Heart left ventricle (tissue), 16 donors: ENCODE measurements at regions not wholly inside any gene's neighbourhood (a gene's known extent, or its start where the extent isn't known, plus 50 kb on each side); places are given as distances from the start of the nearest gene placed in this dataset.

ENCODE experiments used
- ATAC-seq, 4 donors: fragments of 200-7000 bp; cut with Tn5 transposase; one replicate each; pipeline ENCODE4 v1.9.1; 2020 to 2022; ENCODE audit warnings: moderate library complexity in 4 of 4, mild to moderate bottlenecking in 3 of 4, moderate number of reproducible peaks in 1 of 4
- DNase-seq, 5 donors: peaks; one replicate each; pipeline ENCODE4 v3.0.0-alpha.2; 2020
- H3K27ac ChIP-seq, 12 donors: fragments of 200-600 bp; sonication (generic) in 4 of 12; one replicate each; pipeline versions ENCODE4 v1.5.0 to v1.8.0; 2016 to 2022; ENCODE audit warnings: mild to moderate bottlenecking in 2 of 12
- H3K27me3 ChIP-seq, 9 donors: fragments of 200-600 bp; sonication (generic) in 2 of 9; one replicate each; pipeline versions ENCODE4 v1.5.1 to v1.8.0; 2016 to 2022; ENCODE audit warnings: mild to moderate bottlenecking in 3 of 9
- H3K36me3 ChIP-seq, 9 donors: fragments of 200-600 bp; sonication (generic) in 2 of 9; one replicate each; pipeline versions ENCODE4 v1.5.0 to v1.8.0; 2018 to 2022; ENCODE audit warnings: mild to moderate bottlenecking in 2 of 9
- H3K4me1 ChIP-seq, 12 donors: fragments of 200-600 bp; sonication (generic) in 4 of 12; one replicate each; pipeline versions ENCODE4 v1.5.0 to v1.8.0; 2016 to 2022; ENCODE audit warnings: mild to moderate bottlenecking in 3 of 12
- H3K4me3 ChIP-seq, 12 donors: fragments of 200-600 bp; sonication (generic) in 4 of 12; one replicate each; pipeline versions ENCODE4 v1.5.0 to v1.8.0; 2017 to 2022; ENCODE audit warnings: mild to moderate bottlenecking in 9 of 12, moderate library complexity in 4 of 12
- H3K9me3 ChIP-seq, 12 donors: fragments of 200-600 bp; sonication (generic) in 4 of 12; one replicate each; pipeline versions ENCODE4 v1.5.0 to v1.8.0; 2016 to 2022; ENCODE audit warnings: mild to moderate bottlenecking in 1 of 12
- POLR2A ChIP-seq, 2 donors: fragments of 450-650 bp; IDR thresholded peaks; one replicate each; pipeline ENCODE4 v1.6.1; 2017; ENCODE audit warnings: antibody characterized with exemption in 2 of 2, mild to moderate bottlenecking in 2 of 2, moderate library complexity in 2 of 2
- WGBS, 4 donors: extraction: QIAGEN DNeasy Blood & Tissue Kit in 2 of 4; methylation state at CpG; one replicate each; pipeline versions ENCODE4 v1.1.5 to v1.1.7; 2013 to 2018; 5-methylcytosine and 5-hydroxymethylcytosine counted together
- intact Hi-C, 10 donors: fragments of 100-400 bp; cut with DNase I; formaldehyde crosslinking; loops; one replicate each; pipeline versions ENCODE4 v1.11.1 to v1.14.2; 2022
- TF ChIP-seq, protein P1 (sequence below), 12 donors: fragments of 200-600 bp; sonication (generic) in 4 of 12; IDR thresholded peaks; one replicate each; pipeline versions ENCODE4 v1.5.0 to v1.8.0; 2018 to 2022; ENCODE audit warnings: antibody characterized with exemption in 12 of 12, mild to moderate bottlenecking in 5 of 12
- donor health status: ischemic (EF 13 %, LVEDD 7.1; RV severe dilation, severe dysfunction).
- donor health status: healthy with polysubstance abuse.
- donor health status: DM: no; HTN: yes; CAD: no.
- donor health status: DM: no; HTN: no; CAD: no.
- donor health status: ischemic (EF 25% LVEDD 6.9; RV normal size, moderate dysfunction).
- donor health status: ischemic (EF 25% LVEDD 5.7; RV mildly dilated, moderate dysfunction).
- donor health status: healthy.
- donor health status: DM: yes; HTN: yes; CAD: no.
- donor health status: ischemic (EF 35%, LVEDD 5.7; RV mildly dilated, moderate dysfunction).
- donor health status: nonischemic (EF 11% LVEDD 7.7; RV severe dilation, severe dysfunction).
- donor health status: DM: yes; HTN: yes; CAD: no.
- donor health status: PGD.
- donor health status: ischemic (EF 29% LVEDD 5.4; RV normal size, mild dysfunction).
- donor health status: nonischemic (EF 23%, LVEDD 6.1; RV moderate dilation, normal function).

DNA sequence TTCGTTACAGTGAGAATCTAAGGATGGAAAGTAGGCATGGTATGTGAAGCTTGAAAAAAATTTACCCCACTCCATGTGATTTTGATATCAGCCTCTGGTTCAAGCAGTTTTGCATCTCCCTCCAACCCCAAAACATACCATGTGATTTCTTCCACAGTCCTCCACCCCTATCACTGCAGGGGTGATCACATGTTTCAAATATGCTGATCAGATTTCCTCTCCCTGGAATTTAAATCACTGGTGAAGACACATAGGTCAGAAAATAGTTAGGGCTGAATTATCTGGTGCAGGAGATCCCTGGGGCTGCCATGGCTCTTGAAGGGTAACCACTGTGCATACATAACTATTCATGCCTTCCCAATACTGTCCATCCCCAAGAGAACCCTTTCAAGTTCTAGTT lies 119.7 kb upstream of the THRB start:
- ATAC-seq (no peak), DNase-seq (no peak)
- no peak overlapping the region for H3K27ac ChIP-seq
- H3K27me3 ChIP-seq = no peaks in the 10 kb centered on the region
- intact Hi-C loops = no loop called here
- no peak overlapping the region for H3K4me3 ChIP-seq
- TF ChIP-seq POLR2A (IDR thresholded peaks at IDR 0.05) = no peak
- TF ChIP-seq, protein P1, sequence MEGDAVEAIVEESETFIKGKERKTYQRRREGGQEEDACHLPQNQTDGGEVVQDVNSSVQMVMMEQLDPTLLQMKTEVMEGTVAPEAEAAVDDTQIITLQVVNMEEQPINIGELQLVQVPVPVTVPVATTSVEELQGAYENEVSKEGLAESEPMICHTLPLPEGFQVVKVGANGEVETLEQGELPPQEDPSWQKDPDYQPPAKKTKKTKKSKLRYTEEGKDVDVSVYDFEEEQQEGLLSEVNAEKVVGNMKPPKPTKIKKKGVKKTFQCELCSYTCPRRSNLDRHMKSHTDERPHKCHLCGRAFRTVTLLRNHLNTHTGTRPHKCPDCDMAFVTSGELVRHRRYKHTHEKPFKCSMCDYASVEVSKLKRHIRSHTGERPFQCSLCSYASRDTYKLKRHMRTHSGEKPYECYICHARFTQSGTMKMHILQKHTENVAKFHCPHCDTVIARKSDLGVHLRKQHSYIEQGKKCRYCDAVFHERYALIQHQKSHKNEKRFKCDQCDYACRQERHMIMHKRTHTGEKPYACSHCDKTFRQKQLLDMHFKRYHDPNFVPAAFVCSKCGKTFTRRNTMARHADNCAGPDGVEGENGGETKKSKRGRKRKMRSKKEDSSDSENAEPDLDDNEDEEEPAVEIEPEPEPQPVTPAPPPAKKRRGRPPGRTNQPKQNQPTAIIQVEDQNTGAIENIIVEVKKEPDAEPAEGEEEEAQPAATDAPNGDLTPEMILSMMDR (IDR thresholded peaks at IDR 0.05) = no peak
- no peaks in the 10 kb centered on the region for H3K4me1 ChIP-seq
- H3K36me3 ChIP-seq = no peaks in the 10 kb centered on the region
- no peaks in the 10 kb centered on the region for H3K9me3 ChIP-seq
- 60 to 88% (median 80%) methylated on average over 1 of the region's 1 CpG for WGBS, 4 donors

DNA sequence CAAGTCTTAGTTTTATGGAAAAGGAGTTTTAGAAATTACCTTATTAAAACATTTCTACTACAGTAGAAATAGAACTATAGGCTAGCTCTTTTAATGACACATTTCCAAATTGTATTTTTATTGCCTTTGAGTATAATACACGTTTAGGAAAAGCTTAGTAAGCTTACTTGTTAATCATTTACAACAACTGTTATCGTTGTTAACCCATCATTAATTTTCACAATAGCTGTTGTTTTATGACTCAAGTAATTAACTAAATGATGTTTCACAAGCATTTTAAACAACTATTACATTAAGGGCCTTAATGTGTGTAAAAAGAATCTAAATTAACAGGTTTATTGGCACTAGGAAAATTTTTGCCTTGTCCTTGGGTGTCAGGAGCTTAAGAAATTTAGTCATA lies 120.5 kb upstream of the THRB start:
- no peak for TF ChIP-seq POLR2A (IDR thresholded peaks at IDR 0.05)
- TF ChIP-seq, protein P1 (IDR thresholded peaks at IDR 0.05) = no peak
- DNase-seq (no peak), ATAC-seq (no peak)
- H3K27ac ChIP-seq = no peak overlapping the region
- H3K27me3 ChIP-seq = no peaks in the 10 kb centered on the region
- H3K36me3 ChIP-seq = no peaks in the 10 kb centered on the region
- H3K4me3 ChIP-seq = no peak overlapping the region
- H3K4me1 ChIP-seq = no peaks in the 10 kb centered on the region
- no peaks in the 10 kb centered on the region for H3K9me3 ChIP-seq
- 79 to 85% (median 82%) methylated on average over 2 of the region's 2 CpGs for WGBS, 4 donors
- intact Hi-C loops = no loop called here

DNA sequence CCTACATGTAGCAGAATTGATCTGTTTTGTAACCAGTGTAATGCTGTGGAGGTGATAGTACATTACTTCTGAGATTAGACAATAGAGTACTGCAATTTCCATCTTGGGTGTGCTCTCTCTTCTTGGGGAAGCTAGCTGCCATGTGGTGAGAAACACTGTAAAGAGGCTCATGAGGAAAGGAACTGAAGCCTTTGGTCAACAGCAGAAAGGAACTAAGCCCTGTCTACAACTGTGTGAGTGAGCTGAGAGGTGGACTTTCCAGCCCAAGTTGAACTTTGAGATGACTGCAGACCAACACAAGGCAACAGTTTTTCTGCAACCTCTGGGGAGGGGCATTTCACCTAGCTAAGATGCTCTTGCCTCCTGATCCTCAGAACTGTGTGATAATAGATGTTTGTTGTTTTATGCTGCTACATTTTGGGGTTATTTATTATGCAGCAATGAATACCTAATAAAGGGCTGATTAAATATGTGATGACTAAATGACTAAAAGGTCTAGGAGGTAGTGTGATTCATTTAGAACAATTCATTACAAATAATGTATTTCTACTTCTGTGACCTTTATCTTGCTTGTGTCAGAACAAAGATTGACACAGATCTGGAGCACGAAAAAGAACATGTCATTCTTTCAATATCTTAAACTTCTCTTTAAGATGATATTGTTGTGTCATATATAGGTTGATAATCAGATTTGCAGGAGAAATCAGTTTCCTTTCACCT lies 121.6 kb upstream of the THRB start:
- Histone ChIP-seq H3K4me1 (no peaks in the 10 kb centered on the region), H3K27me3 (no peaks in the 10 kb centered on the region), H3K4me3 (no peak overlapping the region), H3K36me3 (no peaks in the 10 kb centered on the region), H3K27ac (no peak overlapping the region), H3K9me3 (no peaks in the 10 kb centered on the region)
- TF ChIP-seq, protein P1 (IDR thresholded peaks at IDR 0.05) = no peak
- TF ChIP-seq POLR2A (IDR thresholded peaks at IDR 0.05) = no peak
- intact Hi-C loops = no loop called here
- DNase-seq (no peak), ATAC-seq (no peak)
- WGBS, 4 donors = 79 to 92% (median 82%) methylated on average over 1 of the region's 1 CpG

DNA sequence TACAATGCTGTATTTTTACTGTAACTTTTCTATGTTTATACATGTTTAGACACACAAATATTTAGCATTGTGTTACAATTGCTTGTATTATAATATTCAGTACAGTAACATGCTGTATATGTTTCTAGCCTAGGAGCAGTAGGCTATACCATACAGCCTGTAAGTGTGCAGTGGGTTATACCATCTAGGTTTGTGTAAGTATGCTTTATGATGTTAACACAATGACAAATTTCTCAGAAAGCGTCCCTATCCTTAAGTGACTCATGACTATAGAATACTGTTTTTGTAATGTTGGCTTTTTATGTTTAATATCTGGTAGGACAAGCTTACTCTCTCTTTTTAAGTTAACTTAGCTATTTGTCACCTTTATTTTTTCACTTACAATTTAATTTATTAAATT lies 127.5 kb upstream of the THRB start:
- H3K36me3 ChIP-seq = no peaks in the 10 kb centered on the region
- ATAC-seq (no peak), DNase-seq (no peak)
- H3K27ac ChIP-seq = no peak overlapping the region
- TF ChIP-seq, protein P1 (IDR thresholded peaks at IDR 0.05) = no peak
- no peak for TF ChIP-seq POLR2A (IDR thresholded peaks at IDR 0.05)
- H3K27me3 ChIP-seq = no peaks in the 10 kb centered on the region
- no peak overlapping the region for H3K4me3 ChIP-seq
- intact Hi-C loops = no loop called here
- no peaks in the 10 kb centered on the region for H3K9me3 ChIP-seq
- WGBS, 4 donors = 88 to 93% (median 90%) methylated on average over 1 of the region's 1 CpG
- H3K4me1 ChIP-seq = no peaks in the 10 kb centered on the region
